Loucy (cell line): ENCODE measurements at regions not wholly inside any gene's neighbourhood (a gene's known extent, or its start where the extent isn't known, plus 50 kb on each side); places are given as distances from the start of the nearest gene placed in this dataset.

Experiments
- CTCF ChIP-seq: fragments of 200-600 bp; sonication (generic); conservative IDR thresholded peaks from 2 replicates; pipeline ENCODE4 v1.5.1; 2014; ENCODE audit warnings: mild to moderate bottlenecking, antibody characterized with exemption, low read length
- EZH2phosphoT487 ChIP-seq: fragments of 200-600 bp; IDR thresholded peaks from 2 replicates; pipeline ENCODE4 v1.6.1; 2018; ENCODE audit warnings: antibody characterized with exemption, mild to moderate bottlenecking, moderate library complexity, borderline replicate concordance

GRCh38 chr3:94292151-94292550 lies 229.3 kb downstream of the NSUN3 start:
- TF ChIP-seq CTCF: no peak
- TF ChIP-seq EZH2phosphoT487: no peak
